ENCODE measurements at regions not wholly inside any gene's neighbourhood (a gene's known extent, or its start where the extent isn't known, plus 50 kb on each side); places are given as distances from the start of the nearest gene placed in this dataset.

DNA sequence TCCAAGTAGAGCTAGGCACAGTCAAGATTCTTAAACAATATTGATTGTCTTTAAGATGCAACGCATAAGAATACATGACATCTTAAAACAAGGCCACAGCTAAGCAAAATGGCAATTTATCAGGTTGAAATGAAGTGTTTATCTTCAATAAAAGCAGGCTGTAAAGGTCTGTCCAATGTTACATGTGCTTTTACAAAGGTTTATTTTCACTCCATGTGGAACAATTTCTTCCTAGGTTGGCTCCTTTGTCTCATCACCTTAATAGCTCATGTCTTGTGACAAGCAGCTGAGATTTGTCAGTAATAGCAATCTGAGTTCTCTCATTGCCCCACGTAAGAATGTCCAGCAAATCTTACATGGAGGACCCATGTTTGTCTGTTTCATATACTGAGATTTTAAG lies 437.6 kb downstream of the GPAM start:
- TF ChIP-seq POLR2AphosphoS5 (IDR thresholded peaks at IDR 0.05) (no peak), EP300 (IDR thresholded peaks at IDR 0.05) (no peak)

Measured in sigmoid colon (tissue), 4 donors.